Erythroblast (primary cell): ENCODE measurements at regions not wholly inside any gene's neighbourhood (a gene's known extent, or its start where the extent isn't known, plus 50 kb on each side); places are given as distances from the start of the nearest gene placed in this dataset.

Source experiments
- GATA1 ChIP-seq: IDR thresholded peaks from 2 replicates; pipeline ENCODE4 v1.6.1; 2011; ENCODE audit warnings: low read depth, mild to moderate bottlenecking, control low read depth, low read length, moderate library complexity
- POLR2A ChIP-seq: IDR thresholded peaks from 2 replicates; pipeline ENCODE4 v1.6.1; 2011; ENCODE audit warnings: mild to moderate bottlenecking, low read length

DNA sequence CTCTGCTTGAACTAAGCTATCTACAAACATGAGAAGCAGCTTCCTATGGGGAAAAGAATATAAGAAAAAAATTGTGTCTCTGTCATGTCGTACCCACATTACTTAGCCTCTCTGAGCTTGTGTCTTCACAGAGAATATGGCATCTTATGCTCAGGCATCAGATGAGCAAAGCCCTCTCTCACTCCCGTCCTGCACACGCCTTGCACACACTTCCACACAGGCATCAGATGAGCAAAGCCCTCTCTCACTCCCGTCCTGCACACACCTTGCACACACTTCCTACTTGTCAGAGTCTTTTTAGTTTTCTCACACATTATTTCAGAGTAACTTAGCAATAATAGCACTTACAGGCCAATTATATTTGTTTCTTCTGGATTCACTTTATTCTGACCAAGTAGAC, 79.0 kb upstream of the DUSP22 start:
- TF ChIP-seq POLR2A (no peak), GATA1 (no peak)
